IMR-90 (cell line): ENCODE measurements at regions not wholly inside any gene's neighbourhood (a gene's known extent, or its start where the extent isn't known, plus 50 kb on each side); places are given as distances from the start of the nearest gene placed in this dataset.

Experiments used
- ATAC-seq: fragments of 200-7000 bp; cut with Tn5 transposase; 2 replicates; pipeline ENCODE4 v1.9.1; 2020; ENCODE audit warnings: low read depth, mild to moderate bottlenecking, moderate library complexity
- BruUV-seq: library from RNA; stranded (reverse); fragments of 400-500 nt; replicated peaks from 2 replicates; lab custom pipeline; 2021; lab: Mats Ljungman, UMichigan
- CTCF ChIA-PET: fragments of 300-600 bp; formaldehyde crosslinking; extraction: SDS; loops from one replicate; lab custom pipeline; 2021; ENCODE audit warnings: antibody characterized with exemption; lab: Yijun Ruan, JAX
- POLR2A ChIA-PET: fragments of 300-600 bp; sonication (Branson Sonifier 250); formaldehyde crosslinking; loops from one replicate; lab custom pipeline; 2022; ENCODE audit warnings: antibody characterized with exemption; ENCODE audit not compliant: unreplicated experiment; lab: Charles Lee
- DNase-seq: peaks from one replicate; pipeline ENCODE4 v3.0.0; 2013
- H2AFZ ChIP-seq: replicated peaks from 2 replicates; pipeline ENCODE3; 2013; ENCODE audit warnings: low read length, mild to moderate bottlenecking; ENCODE audit not compliant: poor library complexity
- H2AK5ac ChIP-seq: 2 replicates; pipeline ENCODE4 v1.6.1; 2013; ENCODE audit warnings: low read depth, low read length, inconsistent platforms
- H2AK9ac ChIP-seq: replicated peaks from 2 replicates; pipeline ENCODE3; 2013; ENCODE audit warnings: mild to moderate bottlenecking, low read depth, low read length, moderate library complexity; ENCODE audit not compliant: poor library complexity
- H2BK120ac ChIP-seq: 2 replicates; pipeline ENCODE4 v1.6.1; 2013; ENCODE audit warnings: low read depth, low read length, inconsistent platforms
- H2BK15ac ChIP-seq: 3 replicates; pipeline ENCODE4 v1.6.1; 2013; ENCODE audit warnings: low read depth, low read length, inconsistent platforms
- H2BK20ac ChIP-seq: 2 replicates; pipeline ENCODE4 v1.6.1; 2013; ENCODE audit warnings: low read depth, mild to moderate bottlenecking, inconsistent platforms, low read length, moderate library complexity
- H2BK5ac ChIP-seq: 2 replicates; pipeline ENCODE4 v1.6.1; 2013; ENCODE audit warnings: mild to moderate bottlenecking, low read depth, low read length, inconsistent platforms; ENCODE audit not compliant: poor library complexity, severe bottlenecking
- H3K14ac ChIP-seq: replicated peaks from 2 replicates; pipeline ENCODE4 v1.6.1; 2013; ENCODE audit warnings: low read depth, low read length, inconsistent platforms
- H3K18ac ChIP-seq: 2 replicates; pipeline ENCODE4 v1.6.1; 2013; ENCODE audit warnings: low read depth, low read length, control low read depth
- H3K23ac ChIP-seq: 2 replicates; pipeline ENCODE4 v1.6.1; 2013; ENCODE audit warnings: low read depth, low read length, inconsistent platforms
- H3K27ac ChIP-seq: 2 replicates; pipeline ENCODE4 v1.5.1; 2013; ENCODE audit warnings: mild to moderate bottlenecking, control low read depth, low read length; ENCODE audit not compliant: insufficient read depth
- H3K27me3 ChIP-seq: 2 replicates; pipeline ENCODE4 v1.6.1; 2013; ENCODE audit warnings: low read length; ENCODE audit not compliant: control insufficient read depth, insufficient read depth
- H3K36me3 ChIP-seq: 2 replicates; pipeline ENCODE4 v1.6.1; 2013; ENCODE audit warnings: low read length, mixed read lengths; ENCODE audit not compliant: control insufficient read depth, insufficient read depth
- H3K4ac ChIP-seq: 2 replicates; pipeline ENCODE4 v1.6.1; 2013; ENCODE audit warnings: low read depth, low read length, inconsistent platforms
- H3K4me1 ChIP-seq: 2 replicates; pipeline ENCODE4 v1.6.1; 2013; ENCODE audit warnings: low read length, mixed read lengths; ENCODE audit not compliant: control insufficient read depth, insufficient read depth
- H3K4me2 ChIP-seq: 2 replicates; pipeline ENCODE4 v1.6.1; 2013; ENCODE audit warnings: low read depth, mild to moderate bottlenecking, control low read depth, low read length, moderate library complexity
- H3K4me3 ChIP-seq: 2 replicates; pipeline ENCODE4 v1.5.1; 2013; ENCODE audit warnings: low read depth, mild to moderate bottlenecking, control low read depth, low read length, moderate library complexity; ENCODE audit not compliant: insufficient read depth
- H3K56ac ChIP-seq: 2 replicates; pipeline ENCODE4 v1.6.1; 2013; ENCODE audit warnings: low read length, inconsistent platforms; ENCODE audit not compliant: insufficient read depth; ENCODE audit errors: extremely low read depth
- H3K79me1 ChIP-seq, 2 experiments: 2 replicates each; pipeline ENCODE4 v1.6.1; 2013; ENCODE audit warnings: low read length in 2 of 2, inconsistent platforms in 1 of 2, low read depth in 1 of 2
- H3K9ac ChIP-seq: 2 replicates; pipeline ENCODE4 v1.6.1; 2013; ENCODE audit warnings: low read depth, low read length, control low read depth
- H3K9me1 ChIP-seq: 2 replicates; pipeline ENCODE4 v1.6.1; 2013; ENCODE audit warnings: low read length, inconsistent platforms; ENCODE audit not compliant: insufficient read depth
- H3K9me3 ChIP-seq: 2 replicates; pipeline ENCODE4 v1.6.1; 2013; ENCODE audit warnings: low read length; ENCODE audit not compliant: control insufficient read depth, insufficient read depth
- H4K20me1 ChIP-seq: 2 replicates; pipeline ENCODE4 v1.6.1; 2013; ENCODE audit warnings: low read length, inconsistent platforms; ENCODE audit not compliant: insufficient read depth
- H4K5ac ChIP-seq: 2 replicates; pipeline ENCODE4 v1.6.1; 2013; ENCODE audit warnings: mild to moderate bottlenecking, low read depth, low read length, control low read depth
- H4K8ac ChIP-seq, 2 experiments: 2 replicates each; pipeline ENCODE4 v1.6.1; 2013; ENCODE audit warnings: low read depth in 2 of 2, low read length in 2 of 2, control low read depth in 1 of 2, inconsistent platforms in 1 of 2
- H4K91ac ChIP-seq: 2 replicates; pipeline ENCODE4 v1.6.1; 2013; ENCODE audit warnings: low read depth, low read length, inconsistent platforms; ENCODE audit not compliant: insufficient read depth
- BHLHE40 ChIP-seq: fragments of 150-350 bp; IDR thresholded peaks from 2 replicates; pipeline ENCODE4 v1.6.1; 2016; ENCODE audit warnings: mild to moderate bottlenecking, low read depth, low read length
- CEBPB ChIP-seq: IDR thresholded peaks from 2 replicates; pipeline ENCODE4 v1.6.1; 2012; ENCODE audit warnings: low read depth, low read length, improper control_type of control experiment
- CHD1 ChIP-seq: IDR thresholded peaks from 2 replicates; pipeline ENCODE4 v1.6.1; 2012; ENCODE audit warnings: low read depth, low read length, improper control_type of control experiment
- CTCF ChIP-seq: conservative IDR thresholded peaks from 2 replicates; pipeline ENCODE4 v1.5.1; 2012; ENCODE audit warnings: mild to moderate bottlenecking, low read depth, low read length, improper control_type of control experiment
- ELK1 ChIP-seq: fragments of 150-350 bp; IDR thresholded peaks from 2 replicates; pipeline ENCODE4 v1.6.1; 2016; ENCODE audit warnings: low read depth, mild to moderate bottlenecking, low read length, moderate library complexity, borderline replicate concordance
- FOS ChIP-seq: fragments of 150-350 bp; IDR thresholded peaks from 2 replicates; pipeline ENCODE4 v1.6.1; 2016; ENCODE audit warnings: low read depth, low read length
- MAFK ChIP-seq: IDR thresholded peaks from 2 replicates; pipeline ENCODE4 v1.6.1; 2012; ENCODE audit warnings: low read depth, low read length, improper control_type of control experiment
- MAZ ChIP-seq: IDR thresholded peaks from 2 replicates; pipeline ENCODE4 v1.6.1; 2012; ENCODE audit warnings: low read depth, mild to moderate bottlenecking, low read length, improper control_type of control experiment, moderate library complexity, borderline replicate concordance
- MXI1 ChIP-seq: IDR thresholded peaks from 2 replicates; pipeline ENCODE4 v1.6.1; 2012; ENCODE audit warnings: low read depth, mild to moderate bottlenecking, low read length, moderate library complexity, borderline replicate concordance
- NFE2L2 ChIP-seq: fragments of 150-350 bp; IDR thresholded peaks from 2 replicates; pipeline ENCODE4 v1.6.1; 2016; ENCODE audit warnings: low read depth, mild to moderate bottlenecking, low read length
- POLR2A ChIP-seq: IDR thresholded peaks from 2 replicates; pipeline ENCODE4 v1.6.1; 2012; ENCODE audit warnings: mild to moderate bottlenecking, low read depth, low read length
- RAD21 ChIP-seq: IDR thresholded peaks from 2 replicates; pipeline ENCODE4 v1.6.1; 2012; ENCODE audit warnings: low read length, improper control_type of control experiment
- RCOR1 ChIP-seq: IDR thresholded peaks from 2 replicates; pipeline ENCODE4 v1.6.1; 2012; ENCODE audit warnings: mild to moderate bottlenecking, low read length, improper control_type of control experiment; ENCODE audit not compliant: insufficient replicate concordance
- RFX5 ChIP-seq: IDR thresholded peaks from 2 replicates; pipeline ENCODE4 v1.8.0; 2012; ENCODE audit warnings: low read depth, mild to moderate bottlenecking, low read length, moderate library complexity
- SMC3 ChIP-seq: fragments of 150-350 bp; IDR thresholded peaks from 2 replicates; pipeline ENCODE4 v1.6.1; 2016; ENCODE audit warnings: low read depth, mild to moderate bottlenecking, antibody characterized with exemption, low read length, moderate library complexity
- USF2 ChIP-seq: fragments of 150-350 bp; IDR thresholded peaks from 2 replicates; pipeline ENCODE4 v1.6.1; 2017; ENCODE audit warnings: mild to moderate bottlenecking, antibody characterized with exemption, low read length, low read depth
- WGBS, 2 experiments: methylation state at CpG; one replicate each; pipeline versions ENCODE4 v1.1.5 to v1.1.7; 2013; ENCODE audit warnings: missing lambda C conversion rate in 2 of 2; ENCODE audit not compliant: insufficient read length in 1 of 2; ENCODE audit errors: extremely low coverage in 2 of 2; 5-methylcytosine and 5-hydroxymethylcytosine counted together
- dilution Hi-C: fragments of 300-500 bp; cut with HindIII; formaldehyde crosslinking; loops from one replicate; pipeline ENCODE4 v1.14.3; 2018; ENCODE audit warnings: low sequenced_read_pairs; ENCODE audit not compliant: unreplicated experiment
- in situ Hi-C: fragments of 300-500 bp; cut with MboI; formaldehyde crosslinking; loops from 3 replicates; pipeline ENCODE4 v1.14.3; 2019; ENCODE audit warnings: low sequenced_read_pairs, inconsistent platforms, mixed read lengths
- intact Hi-C: fragments of 100-400 bp; cut with micrococcal nuclease; formaldehyde crosslinking; loops from 2 replicates; pipeline ENCODE4 v1.10.0; 2022

GRCh38 chr7:41298409-41298808, 404.5 kb downstream of the INHBA start:
- Histone ChIP-seq H3K9ac (no peak overlapping the region), H4K91ac (no peak overlapping the region), H3K36me3 (no peaks in the 10 kb centered on the region), H3K18ac (no peak overlapping the region), H3K4me2 (no peak overlapping the region), H3K23ac (no peak overlapping the region), H2BK5ac (no peak overlapping the region), H2BK120ac (no peak overlapping the region), H4K5ac (no peak overlapping the region), H2BK15ac (no peak overlapping the region), H2AFZ (no peak overlapping the region), H2AK9ac (no peak overlapping the region), H4K20me1 (no peaks in the 10 kb centered on the region), H3K4me1 (no peaks in the 10 kb centered on the region), H4K8ac (no peak overlapping the region), H2AK5ac (no peak overlapping the region), H3K9me3 (no peaks in the 10 kb centered on the region), H3K27me3 (no peaks in the 10 kb centered on the region), H3K4me3 (no peak overlapping the region), H3K56ac (no peak overlapping the region), H3K79me1 (no peaks in the 10 kb centered on the region), H3K9me1 (no peaks in the 10 kb centered on the region), H3K4ac (no peak overlapping the region), H3K27ac (no peak overlapping the region), H3K14ac (no peak overlapping the region), H2BK20ac (no peak overlapping the region)
- WGBS, 2 experiments = no CpG with 5 or more reads among the region's 2 CpGs
- no TSS peak for BruUV-seq
- in situ Hi-C loops = no loop called here
- ATAC-seq (no peak), DNase-seq (no peak)
- ChIA-PET POLR2A (no interaction called here), CTCF (no interaction called here)
- intact Hi-C loops = no loop called here
- no peak for TF ChIP-seq BHLHE40
- TF ChIP-seq CEBPB = no peak
- TF ChIP-seq USF2 = no peak
- TF ChIP-seq CHD1 = no peak
- no peak for TF ChIP-seq CTCF
- no peak for TF ChIP-seq RFX5
- TF ChIP-seq SMC3 = no peak
- TF ChIP-seq MXI1 = no peak
- TF ChIP-seq ELK1 = no peak
- TF ChIP-seq NFE2L2 = no peak
- no peak for TF ChIP-seq RCOR1
- TF ChIP-seq RAD21 = no peak
- no peak for TF ChIP-seq MAZ
- no peak for TF ChIP-seq FOS
- no peak for TF ChIP-seq POLR2A
- no peak for TF ChIP-seq MAFK
- dilution Hi-C loops = no loop called here
